ENCODE measurements at regions not wholly inside any gene's neighbourhood (a gene's known extent, or its start where the extent isn't known, plus 50 kb on each side); places are given as distances from the start of the nearest gene placed in this dataset.

GRCh38 chr7:355568-355967 lies 65.6 kb downstream of the FOXL3 start:
- TF ChIP-seq CTCF (IDR thresholded peaks at IDR 0.05; ENCODE audit: low read depth, low read length, missing control alignments) = no peak
- DNase-seq = no peak
- no peaks in the 10 kb centered on the region for H3K36me3 ChIP-seq (replicated peaks)
- no peak overlapping the region for H3K27ac ChIP-seq
- in situ Hi-C loops (cut with HindIII; ENCODE audit: low pct_ligation_motif_present, low sequenced_read_pairs) = no loop called here
- no peaks in the 10 kb centered on the region for H3K27me3 ChIP-seq (replicated peaks)
- no peak overlapping the region for H3K4me3 ChIP-seq (ENCODE audit: low read depth, low read length)

- no peak for TF ChIP-seq CTCF (IDR thresholded peaks at IDR 0.05; ENCODE audit: low read depth, low read length, missing control alignments)
- no peak overlapping the region for H3K27ac ChIP-seq
- in situ Hi-C loops (cut with HindIII; ENCODE audit: low pct_ligation_motif_present, low sequenced_read_pairs) = no loop called here
Measured at GRCh38 chr7:356087-356486, 66.1 kb downstream of the FOXL3 start.

GRCh38 chr7:356691-357462 lies 66.9 kb downstream of the FOXL3 start:
- in situ Hi-C loops (cut with HindIII; ENCODE audit: low pct_ligation_motif_present, low sequenced_read_pairs) = no loop called here
- Histone ChIP-seq H3K27me3 (replicated peaks) (no peaks in the 10 kb centered on the region), H3K4me3 (ENCODE audit: low read depth, low read length) (no peak overlapping the region), H3K27ac (no peak overlapping the region), H3K36me3 (replicated peaks) (no peaks in the 10 kb centered on the region)
- no peak for DNase-seq
- TF ChIP-seq CTCF (IDR thresholded peaks at IDR 0.05; ENCODE audit: low read depth, low read length, missing control alignments) = no peak

More at GRCh38 chr7:356087-356486, 66.1 kb downstream of the FOXL3 start:
- DNase-seq = no peak
- Histone ChIP-seq H3K4me3 (ENCODE audit: low read depth, low read length) (no peak overlapping the region), H3K27me3 (replicated peaks) (no peaks in the 10 kb centered on the region), H3K36me3 (replicated peaks) (no peaks in the 10 kb centered on the region)

- no peak for DNase-seq
- TF ChIP-seq CTCF (IDR thresholded peaks at IDR 0.05; ENCODE audit: low read depth, low read length, missing control alignments) = no peak
- no peak overlapping the region for H3K4me3 ChIP-seq (ENCODE audit: low read depth, low read length)
- H3K27ac ChIP-seq = no peak overlapping the region
- in situ Hi-C loops (cut with HindIII; ENCODE audit: low pct_ligation_motif_present, low sequenced_read_pairs) = no loop called here
- no peaks in the 10 kb centered on the region for H3K27me3 ChIP-seq (replicated peaks)
- H3K36me3 ChIP-seq (replicated peaks) = no peaks in the 10 kb centered on the region
Measured at GRCh38 chr7:357531-358209, 67.7 kb downstream of the FOXL3 start.

GRCh38 chr7:358352-358751 lies 68.4 kb downstream of the FOXL3 start:
- TF ChIP-seq CTCF (IDR thresholded peaks at IDR 0.05; ENCODE audit: low read depth, low read length, missing control alignments) = no peak
- Histone ChIP-seq H3K27ac (no peak overlapping the region), H3K27me3 (replicated peaks) (no peaks in the 10 kb centered on the region), H3K4me3 (ENCODE audit: low read depth, low read length) (no peak overlapping the region), H3K36me3 (replicated peaks) (no peaks in the 10 kb centered on the region)
- in situ Hi-C loops (cut with HindIII; ENCODE audit: low pct_ligation_motif_present, low sequenced_read_pairs) = no loop called here
- no peak for DNase-seq

All from brain microvascular endothelial cell (primary cell).